ENCODE measurements at regions not wholly inside any gene's neighbourhood (a gene's known extent, or its start where the extent isn't known, plus 50 kb on each side); places are given as distances from the start of the nearest gene placed in this dataset.

DNA sequence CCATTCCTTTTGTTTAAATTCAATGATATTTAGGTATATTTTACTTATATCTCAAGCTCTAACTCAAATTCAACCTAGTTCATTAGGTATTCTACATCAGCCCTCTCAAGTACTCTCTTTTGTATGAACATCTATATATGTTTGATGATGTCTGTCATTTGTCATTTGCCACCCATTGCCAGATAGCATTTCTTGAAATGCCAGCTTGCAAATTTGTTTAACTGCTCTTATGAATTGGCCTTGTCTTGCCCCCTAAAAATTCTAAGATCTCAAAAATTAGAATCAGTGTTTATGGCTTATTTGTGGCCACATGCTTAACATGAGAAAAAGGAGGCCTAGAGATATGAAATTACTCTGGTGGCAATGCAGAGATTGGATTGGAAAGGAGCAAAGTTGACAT lies 1140.3 kb upstream of the DDX18 start:
- Histone ChIP-seq H3K27me3 (ENCODE audit: insufficient read depth, low read length) (no peaks in the 10 kb centered on the region), H4K20me1 (ENCODE audit: insufficient read depth) (no peaks in the 10 kb centered on the region), H3K9ac (ENCODE audit: low read length) (no peak overlapping the region), H3K4me3 (replicated peaks in 1 of 2; ENCODE audit: low read depth in 1 of 2, low read length in 2 of 2) (no peak overlapping the region), H2AFZ (ENCODE audit: low read depth, low read length, poor library complexity, severe bottlenecking) (no peak overlapping the region), H3K4me1 (ENCODE audit: control insufficient read depth in 1 of 2, insufficient read depth in 2 of 2, low read length in 2 of 2) (no peaks in the 10 kb centered on the region), H3K9me2 (ENCODE audit: insufficient read depth) (no peaks in the 10 kb centered on the region), H3K4me2 (ENCODE audit: low read length) (no peak overlapping the region), H3K79me2 (ENCODE audit: insufficient read depth, low read length) (no peaks in the 10 kb centered on the region), H3K36me3 (ENCODE audit: control insufficient read depth in 1 of 2, insufficient read depth in 2 of 2, low read length in 2 of 2) (no peaks in the 10 kb centered on the region), H3K9me3 (ENCODE audit: control insufficient read depth in 1 of 2, insufficient read depth in 1 of 2, low read depth in 1 of 2, low read length in 2 of 2) (peaks cover 4% of the 10 kb centered on the region in 2 experiments; a peak in 2 of 4 replicates), H3K27ac (ENCODE audit: low read depth, low read length) (no peak overlapping the region)
- no peak for DNase-seq (ENCODE audit: low read depth, low spot score)
- no TSS peak for BruUV-seq (replicated peaks)
- TF ChIP-seq, protein P1, sequence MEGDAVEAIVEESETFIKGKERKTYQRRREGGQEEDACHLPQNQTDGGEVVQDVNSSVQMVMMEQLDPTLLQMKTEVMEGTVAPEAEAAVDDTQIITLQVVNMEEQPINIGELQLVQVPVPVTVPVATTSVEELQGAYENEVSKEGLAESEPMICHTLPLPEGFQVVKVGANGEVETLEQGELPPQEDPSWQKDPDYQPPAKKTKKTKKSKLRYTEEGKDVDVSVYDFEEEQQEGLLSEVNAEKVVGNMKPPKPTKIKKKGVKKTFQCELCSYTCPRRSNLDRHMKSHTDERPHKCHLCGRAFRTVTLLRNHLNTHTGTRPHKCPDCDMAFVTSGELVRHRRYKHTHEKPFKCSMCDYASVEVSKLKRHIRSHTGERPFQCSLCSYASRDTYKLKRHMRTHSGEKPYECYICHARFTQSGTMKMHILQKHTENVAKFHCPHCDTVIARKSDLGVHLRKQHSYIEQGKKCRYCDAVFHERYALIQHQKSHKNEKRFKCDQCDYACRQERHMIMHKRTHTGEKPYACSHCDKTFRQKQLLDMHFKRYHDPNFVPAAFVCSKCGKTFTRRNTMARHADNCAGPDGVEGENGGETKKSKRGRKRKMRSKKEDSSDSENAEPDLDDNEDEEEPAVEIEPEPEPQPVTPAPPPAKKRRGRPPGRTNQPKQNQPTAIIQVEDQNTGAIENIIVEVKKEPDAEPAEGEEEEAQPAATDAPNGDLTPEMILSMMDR (IDR thresholded peaks at IDR 0.05 in 2 of 3, conservative IDR thresholded peaks at IDR 0.05 in 1 of 3; ENCODE audit: borderline replicate concordance in 1 of 3, insufficient read depth in 1 of 3, low read depth in 2 of 3, low read length in 2 of 3), result no peak
- TF ChIP-seq SP1 (IDR thresholded peaks at IDR 0.05; ENCODE audit: low read depth) (no peak), JUND (IDR thresholded peaks at IDR 0.05) (no peak)
- TF ChIP-seq, protein P2, sequence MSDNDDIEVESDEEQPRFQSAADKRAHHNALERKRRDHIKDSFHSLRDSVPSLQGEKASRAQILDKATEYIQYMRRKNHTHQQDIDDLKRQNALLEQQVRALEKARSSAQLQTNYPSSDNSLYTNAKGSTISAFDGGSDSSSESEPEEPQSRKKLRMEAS (IDR thresholded peaks at IDR 0.05), result no peak
- CTCF ChIA-PET, result no interaction called here
- POLR2A ChIA-PET, result no interaction called here
- intact Hi-C loops (cut with micrococcal nuclease), result no loop called here
- RAD21 ChIA-PET (ENCODE audit: low non-redundant PET in 1 of 2, low total read pairs in 2 of 2, uncharacterized antibody in 2 of 2, unreplicated experiment in 2 of 2), result no interaction called here
- ATAC-seq, result no peak

DNA sequence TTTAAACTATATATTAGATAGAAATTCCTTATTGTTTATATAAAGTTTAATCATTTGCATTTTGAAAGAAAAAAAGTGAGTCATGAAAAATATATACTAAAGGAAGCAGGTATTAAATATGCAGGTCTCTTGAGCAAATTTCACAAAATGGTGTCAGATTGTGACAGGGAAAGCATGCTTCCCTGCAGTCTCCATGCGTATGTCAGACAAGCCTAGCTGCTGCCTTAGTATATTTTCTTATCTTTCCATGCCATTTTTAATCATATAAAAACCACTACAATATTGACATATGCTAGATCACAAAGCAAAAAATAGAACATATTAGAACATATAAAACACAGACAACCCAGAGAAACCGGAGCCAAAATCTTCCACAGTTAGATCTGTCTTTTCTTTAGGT lies 1137.7 kb upstream of the DDX18 start:
- intact Hi-C loops (cut with micrococcal nuclease), result no loop called here
- DNase-seq (ENCODE audit: low read depth, low spot score) (no peak), ATAC-seq (no peak)
- RAD21 ChIA-PET (ENCODE audit: low non-redundant PET in 1 of 2, low total read pairs in 2 of 2, uncharacterized antibody in 2 of 2, unreplicated experiment in 2 of 2), result no interaction called here
- CTCF ChIA-PET, result no interaction called here
- no peak overlapping the region for H3K27ac ChIP-seq (ENCODE audit: low read depth, low read length)
- BruUV-seq (replicated peaks), result no TSS peak
- no peaks in the 10 kb centered on the region for H3K79me2 ChIP-seq (ENCODE audit: insufficient read depth, low read length)
- H3K4me3 ChIP-seq (replicated peaks in 1 of 2; ENCODE audit: low read depth in 1 of 2, low read length in 2 of 2), result no peak overlapping the region
- H3K9me3 ChIP-seq (ENCODE audit: control insufficient read depth in 1 of 2, insufficient read depth in 1 of 2, low read depth in 1 of 2, low read length in 2 of 2), result no peaks in the 10 kb centered on the region; a peak in 2 of 4 replicates
- H3K9me2 ChIP-seq (ENCODE audit: insufficient read depth), result no peaks in the 10 kb centered on the region
- H2AFZ ChIP-seq (ENCODE audit: low read depth, low read length, poor library complexity, severe bottlenecking), result no peak overlapping the region
- H4K20me1 ChIP-seq (ENCODE audit: insufficient read depth), result no peaks in the 10 kb centered on the region
- POLR2A ChIA-PET, result no interaction called here
- H3K4me2 ChIP-seq (ENCODE audit: low read length), result no peak overlapping the region
- no peaks in the 10 kb centered on the region for H3K27me3 ChIP-seq (ENCODE audit: insufficient read depth, low read length)
- TF ChIP-seq EGR1 (IDR thresholded peaks at IDR 0.05; ENCODE audit: low read depth) (no peak), ELF1 (IDR thresholded peaks at IDR 0.05; ENCODE audit: borderline replicate concordance, low read depth) (no peak), CBX3 (IDR thresholded peaks at IDR 0.05; ENCODE audit: low read depth) (no peak), ZFX (IDR thresholded peaks at IDR 0.05) (no peak), EZH2phosphoT487 (IDR thresholded peaks at IDR 0.05; ENCODE audit: borderline replicate concordance) (no peak)
- TF ChIP-seq, protein P3, sequence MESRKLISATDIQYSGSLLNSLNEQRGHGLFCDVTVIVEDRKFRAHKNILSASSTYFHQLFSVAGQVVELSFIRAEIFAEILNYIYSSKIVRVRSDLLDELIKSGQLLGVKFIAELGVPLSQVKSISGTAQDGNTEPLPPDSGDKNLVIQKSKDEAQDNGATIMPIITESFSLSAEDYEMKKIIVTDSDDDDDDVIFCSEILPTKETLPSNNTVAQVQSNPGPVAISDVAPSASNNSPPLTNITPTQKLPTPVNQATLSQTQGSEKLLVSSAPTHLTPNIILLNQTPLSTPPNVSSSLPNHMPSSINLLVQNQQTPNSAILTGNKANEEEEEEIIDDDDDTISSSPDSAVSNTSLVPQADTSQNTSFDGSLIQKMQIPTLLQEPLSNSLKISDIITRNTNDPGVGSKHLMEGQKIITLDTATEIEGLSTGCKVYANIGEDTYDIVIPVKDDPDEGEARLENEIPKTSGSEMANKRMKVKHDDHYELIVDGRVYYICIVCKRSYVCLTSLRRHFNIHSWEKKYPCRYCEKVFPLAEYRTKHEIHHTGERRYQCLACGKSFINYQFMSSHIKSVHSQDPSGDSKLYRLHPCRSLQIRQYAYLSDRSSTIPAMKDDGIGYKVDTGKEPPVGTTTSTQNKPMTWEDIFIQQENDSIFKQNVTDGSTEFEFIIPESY (IDR thresholded peaks at IDR 0.05; ENCODE audit: extremely low read depth, insufficient replicate concordance, low read length), result no peak
- TF ChIP-seq, protein P2 (IDR thresholded peaks at IDR 0.05), result no peak
- H3K9ac ChIP-seq (ENCODE audit: low read length), result no peak overlapping the region
- no peaks in the 10 kb centered on the region for H3K4me1 ChIP-seq (ENCODE audit: control insufficient read depth in 1 of 2, insufficient read depth in 2 of 2, low read length in 2 of 2)
- no peaks in the 10 kb centered on the region for H3K36me3 ChIP-seq (ENCODE audit: control insufficient read depth in 1 of 2, insufficient read depth in 2 of 2, low read length in 2 of 2)
